ENCODE measurements at regions not wholly inside any gene's neighbourhood (a gene's known extent, or its start where the extent isn't known, plus 50 kb on each side); places are given as distances from the start of the nearest gene placed in this dataset.

DNA sequence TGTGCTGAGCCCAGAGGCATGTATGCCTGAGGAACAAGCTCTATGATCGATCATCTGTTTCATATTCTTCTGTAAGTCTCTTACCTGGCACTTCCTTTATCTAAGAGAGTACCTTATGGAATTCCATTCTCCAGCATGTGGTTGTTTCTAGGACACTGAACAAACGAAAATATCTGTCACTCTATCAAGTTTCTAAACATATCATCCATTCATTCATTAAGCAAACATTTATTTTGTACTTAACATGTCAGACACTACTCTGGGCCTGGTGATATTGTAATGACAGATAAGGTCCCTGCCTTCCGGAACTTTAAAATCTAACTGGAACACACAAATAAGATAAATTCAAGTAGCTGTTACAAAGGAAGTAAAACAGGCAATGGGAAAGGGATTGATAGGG, 477.1 kb downstream of the IGSF11 start:
- DNase-seq (ENCODE audit: low read depth): no peak

DNA sequence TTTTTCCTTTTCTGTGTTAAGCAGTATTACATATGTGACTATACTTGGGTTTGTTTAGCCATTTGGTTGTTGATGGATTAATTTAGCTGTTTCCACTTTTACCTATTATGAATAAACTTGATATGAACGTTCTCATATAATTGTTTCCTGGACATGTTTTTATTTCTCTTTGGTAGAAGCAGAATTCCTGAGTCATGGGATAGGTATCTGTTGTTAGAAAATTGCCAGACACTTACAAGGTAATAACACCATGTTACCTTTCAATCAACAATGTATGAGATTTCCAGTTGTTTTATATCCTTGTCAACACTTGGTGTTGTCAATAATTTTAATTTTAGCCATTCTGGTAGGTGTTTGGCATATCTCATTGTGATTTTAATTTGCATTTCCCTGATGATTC, 475.4 kb downstream of the IGSF11 start:
- DNase-seq (ENCODE audit: low read depth): peak; percentile 15

DNA sequence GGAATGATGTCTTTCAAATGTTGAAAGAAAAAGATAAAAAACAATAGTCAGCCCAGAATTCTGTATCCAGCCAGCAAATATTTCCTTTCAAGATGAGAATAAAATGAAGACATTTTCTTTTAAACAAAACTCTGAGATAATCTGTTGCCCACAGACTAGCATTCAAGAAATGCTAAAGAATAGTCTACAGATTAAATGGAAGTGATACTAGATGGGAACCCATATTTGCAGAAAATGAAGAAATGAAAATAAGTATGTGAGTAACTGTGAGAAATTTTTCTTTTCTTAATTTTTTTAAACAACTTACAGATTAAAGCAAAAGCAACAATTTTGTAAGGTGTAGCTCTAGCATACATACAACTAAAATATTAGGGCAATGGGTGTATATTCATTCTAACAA, 469.8 kb downstream of the IGSF11 start:
- DNase-seq (ENCODE audit: low read depth): no peak

DNA sequence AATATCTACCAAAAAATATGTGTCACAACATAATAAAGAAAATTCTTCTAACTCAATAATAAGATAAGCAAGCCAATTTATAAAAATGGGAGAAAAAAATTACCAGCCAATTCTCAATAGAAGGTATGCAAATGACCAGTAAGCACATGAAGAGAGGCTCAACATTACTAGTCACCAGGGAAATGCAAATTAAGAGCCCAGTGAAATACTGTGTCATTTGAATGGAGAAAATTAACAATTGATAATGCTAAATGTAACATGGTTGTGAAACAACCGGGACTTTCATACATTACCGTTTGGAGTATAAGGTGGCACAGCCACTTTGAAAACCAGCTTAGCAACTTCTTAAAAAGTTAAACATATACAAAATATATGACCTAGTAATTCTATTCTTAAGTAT, 460.7 kb downstream of the IGSF11 start:
- no peak for DNase-seq (ENCODE audit: low read depth)

DNA sequence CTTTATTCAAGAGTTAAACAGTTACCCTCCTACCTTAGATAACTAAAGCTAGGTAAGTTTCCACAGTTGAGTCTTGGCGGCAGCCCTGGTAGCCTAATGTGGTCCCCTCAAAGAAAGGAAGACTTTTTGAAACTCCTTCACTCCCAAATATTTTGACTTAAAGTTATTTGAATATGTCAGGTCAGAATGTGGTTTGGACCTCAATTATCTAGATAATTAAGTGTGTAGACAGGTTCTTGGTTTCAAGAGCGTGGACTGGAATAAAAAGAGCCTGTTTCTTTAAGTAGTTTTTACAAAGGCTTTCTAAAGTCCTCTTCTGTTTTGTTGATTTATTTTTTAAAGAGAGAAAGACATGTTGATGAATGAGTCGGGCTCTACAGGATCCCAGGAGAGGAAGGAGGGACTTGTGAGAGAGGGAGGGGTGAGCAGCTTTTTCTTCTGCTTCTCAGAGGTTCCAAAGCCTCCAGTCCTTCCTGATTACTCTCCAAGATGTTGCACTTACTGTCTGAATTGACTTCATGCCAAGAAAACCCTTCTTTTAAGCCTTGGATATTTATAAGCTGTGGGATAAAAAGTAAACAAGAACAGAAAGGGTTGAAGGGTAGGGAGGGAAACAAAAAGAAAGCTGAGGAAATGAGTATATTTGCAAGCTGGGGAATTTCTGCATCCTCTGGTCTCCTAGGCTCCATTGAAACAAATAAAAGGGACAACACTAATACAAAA, 457.4 kb downstream of the IGSF11 start:
- DNase-seq (ENCODE audit: low read depth): no peak

DNA sequence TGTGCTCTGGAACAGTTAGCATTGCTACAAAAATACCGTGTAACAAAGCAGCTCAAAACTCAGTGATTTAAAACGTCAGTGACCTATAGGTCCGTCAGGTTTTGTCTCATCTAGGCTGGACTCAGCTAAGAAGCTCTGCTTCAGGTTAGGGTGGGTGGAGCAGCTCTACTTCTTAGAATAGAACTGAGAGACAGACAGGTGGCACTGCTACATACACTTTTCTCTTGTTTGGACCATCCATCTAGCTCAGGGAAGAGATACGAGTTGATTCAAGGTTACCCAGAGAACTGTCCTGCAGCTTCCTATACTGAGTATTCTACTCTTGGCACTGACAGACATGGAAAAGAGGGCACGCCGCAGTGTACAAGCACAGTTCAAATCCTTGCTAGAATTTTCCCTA, 456.1 kb downstream of the IGSF11 start:
- DNase-seq (ENCODE audit: low read depth): no peak

DNA sequence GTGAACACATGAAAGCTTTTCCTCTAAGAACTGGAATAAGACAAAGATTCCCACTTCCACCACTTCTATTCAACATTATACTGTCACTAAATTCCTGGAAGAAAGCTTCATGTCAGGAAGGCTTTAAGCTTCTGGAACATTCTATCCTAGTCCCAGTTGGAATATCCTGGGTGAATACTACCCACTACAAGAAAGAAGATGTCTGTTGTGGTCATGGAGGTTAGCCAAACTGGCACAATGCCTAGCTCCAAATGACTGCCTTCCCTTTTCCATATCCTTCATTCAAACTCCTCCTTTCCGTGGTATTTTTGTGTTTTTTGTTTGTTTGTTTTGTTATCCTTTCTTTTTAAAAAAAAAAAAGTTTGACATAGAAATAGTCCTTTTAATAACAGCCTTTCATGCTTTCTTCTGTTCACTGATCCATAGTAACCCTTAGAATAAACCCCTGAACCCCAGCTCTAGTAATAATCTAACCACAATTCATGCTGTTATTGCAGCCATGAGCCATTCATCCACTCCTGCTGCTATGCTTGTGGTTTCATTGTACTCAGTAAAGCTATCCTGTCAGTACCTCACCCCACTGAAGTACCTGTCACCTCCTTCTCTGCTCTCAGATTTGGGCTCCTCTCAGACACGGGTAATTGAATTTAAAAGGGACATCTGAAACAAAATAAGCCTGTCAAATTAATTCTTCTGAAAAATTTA, 447.5 kb downstream of the IGSF11 start:
- peak; percentile 1 for DNase-seq (ENCODE audit: low read depth)

DNA sequence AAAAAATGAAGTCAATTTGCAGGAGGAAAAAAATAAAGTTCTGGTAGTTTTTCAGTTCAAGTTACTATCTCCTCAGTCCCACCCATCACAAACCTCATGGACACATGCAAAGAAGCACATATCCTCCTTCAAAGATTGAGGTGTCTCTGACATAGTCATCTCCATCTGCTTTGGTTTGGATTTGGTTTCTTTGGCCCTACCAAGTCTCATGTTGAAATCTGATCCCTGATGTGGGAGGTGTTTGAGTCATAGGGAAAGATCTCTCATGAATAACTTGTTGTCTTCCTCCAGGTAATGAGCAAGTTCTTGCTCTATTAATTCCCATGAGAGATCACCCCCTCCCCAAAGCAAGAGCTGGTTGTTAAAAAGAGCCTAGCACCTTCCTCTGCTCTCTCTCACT, 446.8 kb downstream of the IGSF11 start:
- peak; percentile 6 for DNase-seq (ENCODE audit: low read depth)

DNA sequence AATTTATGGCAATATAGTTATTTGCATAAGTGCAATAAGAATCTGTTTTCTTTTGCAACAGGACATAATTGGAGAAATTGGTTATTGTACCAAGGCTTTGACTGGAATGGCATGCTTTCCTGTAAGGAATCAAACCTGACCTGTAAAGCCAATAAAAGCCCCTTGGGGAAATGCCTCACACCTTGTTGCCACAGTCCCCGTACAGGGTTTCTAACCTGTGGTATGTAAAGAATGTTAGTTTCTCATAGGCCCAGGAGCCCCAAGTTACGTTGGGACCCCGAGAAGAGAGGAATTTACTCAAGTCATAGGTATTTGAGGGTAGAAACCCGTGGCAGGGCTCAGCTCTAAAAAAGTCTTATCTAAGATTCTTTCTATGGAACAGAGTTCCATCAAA, 441.4 kb downstream of the IGSF11 start:
- DNase-seq (ENCODE audit: low read depth): no peak

DNA sequence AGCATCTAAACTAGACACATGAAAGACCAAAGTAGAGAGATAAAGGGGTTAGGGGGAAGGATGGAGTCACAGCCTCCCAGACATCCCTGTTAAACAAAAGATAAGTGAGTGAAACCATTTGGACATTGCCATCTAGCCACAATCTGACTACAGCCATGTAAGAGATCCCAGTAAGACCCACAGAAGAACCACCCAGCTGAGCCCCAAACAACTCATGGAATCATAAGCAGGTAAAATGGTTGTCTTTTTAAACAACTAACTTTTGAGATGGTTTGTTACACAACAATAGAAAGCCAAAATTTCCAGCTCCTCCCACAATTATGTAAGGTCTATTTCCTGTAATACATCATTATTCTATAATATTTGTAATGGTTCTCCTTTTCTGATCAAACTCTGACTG, 437.5 kb downstream of the IGSF11 start:
- no peak for DNase-seq (ENCODE audit: low read depth)

DNA sequence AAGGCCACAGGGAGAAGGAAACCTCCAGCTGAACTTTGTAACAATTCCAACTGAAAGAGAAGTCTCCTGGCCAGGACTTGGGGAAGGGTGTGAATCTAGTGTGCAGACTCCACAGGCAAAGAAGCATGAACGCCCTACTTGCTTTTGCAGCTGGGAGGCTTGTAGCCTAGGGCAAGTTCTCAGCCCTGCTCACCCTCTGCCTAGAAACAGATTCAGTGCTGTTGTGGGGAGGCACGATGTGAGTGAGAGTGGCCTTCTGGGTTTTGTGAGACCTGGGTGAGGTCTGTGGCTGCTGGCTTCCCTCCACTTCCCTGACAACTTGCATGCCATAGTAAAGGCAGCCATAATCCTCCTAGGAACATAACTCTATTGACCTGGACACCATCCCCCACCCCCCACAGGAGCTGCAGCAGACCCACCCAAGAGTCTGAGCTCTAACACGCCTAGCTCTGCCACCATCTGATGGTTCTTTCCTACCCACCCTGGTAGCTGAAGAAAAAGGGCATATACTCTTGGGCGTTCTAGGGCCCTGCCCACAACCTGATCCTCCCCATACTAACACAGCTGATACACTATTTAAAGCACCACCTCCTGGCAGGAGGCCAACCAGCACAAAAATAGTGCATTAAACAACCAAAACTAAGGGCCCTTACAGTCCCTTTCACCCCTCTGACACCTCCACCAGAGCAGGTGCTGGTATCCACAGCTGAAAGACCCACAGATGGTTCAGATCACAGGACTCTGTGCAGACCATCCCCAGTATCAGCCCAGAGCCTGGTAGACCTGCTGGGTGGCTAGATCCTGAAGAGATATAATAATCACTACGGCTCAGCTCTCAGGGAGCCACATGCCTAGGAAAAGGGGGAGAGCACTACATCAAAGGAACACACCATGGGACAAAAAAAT, 426.5 kb downstream of the IGSF11 start:
- DNase-seq (ENCODE audit: low read depth): no peak

DNA sequence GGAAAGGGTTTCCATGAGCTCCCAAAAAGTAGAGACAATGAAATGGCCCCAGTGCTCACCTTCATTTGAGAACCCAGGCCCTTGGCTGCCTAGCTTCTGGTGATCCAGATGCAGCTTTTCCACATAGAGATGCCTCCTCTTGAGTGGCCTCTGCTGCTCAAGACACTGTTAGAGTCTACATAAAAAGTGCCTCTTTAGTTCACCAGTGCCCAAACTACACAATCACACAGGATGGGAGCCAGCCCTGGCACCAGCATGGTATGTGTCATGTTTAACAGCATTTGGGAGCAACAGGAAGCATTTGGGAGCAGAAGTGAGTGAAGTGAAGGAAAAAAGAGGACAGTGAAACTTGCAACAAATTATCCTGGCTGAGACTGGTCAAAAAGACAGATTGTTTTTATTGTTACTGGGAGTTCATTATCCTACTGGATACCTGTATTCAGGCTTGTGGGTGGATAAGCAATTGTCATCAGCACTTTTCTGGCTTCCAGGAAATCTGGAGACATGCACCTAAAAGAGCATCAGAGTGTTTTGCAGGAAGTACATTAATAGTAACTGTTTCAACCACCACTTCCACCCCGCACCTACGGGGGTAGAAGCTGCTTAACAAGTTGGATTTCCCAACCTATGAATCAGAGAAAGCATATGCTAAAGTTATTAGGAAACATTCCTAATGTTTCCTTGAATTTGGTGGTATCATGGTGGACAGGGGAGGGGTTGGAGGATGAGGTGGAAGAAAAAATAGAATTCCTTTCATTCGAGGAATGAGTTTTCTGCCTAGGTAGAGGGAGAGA, 416.2 kb downstream of the IGSF11 start:
- DNase-seq (ENCODE audit: low read depth): peak; percentile 3

DNA sequence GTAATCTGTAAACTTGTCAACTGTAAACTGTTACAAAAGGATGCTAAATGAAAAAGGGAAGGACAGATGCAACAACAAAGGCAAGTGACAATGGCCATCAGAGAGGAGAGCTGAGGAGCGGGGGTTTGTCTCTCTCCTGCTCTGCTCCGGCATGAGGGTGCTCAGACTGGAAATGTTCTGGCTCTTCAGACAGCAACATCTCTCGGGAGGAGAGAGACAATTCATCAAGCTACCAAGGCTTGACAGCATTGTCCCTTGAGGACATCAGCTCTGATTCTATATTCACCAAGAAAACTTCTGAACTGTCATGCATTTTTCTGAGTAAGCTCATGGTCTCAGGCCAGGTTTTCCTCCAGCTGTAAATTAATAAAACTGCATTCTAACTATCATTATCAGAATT, 408.2 kb downstream of the IGSF11 start:
- no peak for DNase-seq (ENCODE audit: low read depth)

DNA sequence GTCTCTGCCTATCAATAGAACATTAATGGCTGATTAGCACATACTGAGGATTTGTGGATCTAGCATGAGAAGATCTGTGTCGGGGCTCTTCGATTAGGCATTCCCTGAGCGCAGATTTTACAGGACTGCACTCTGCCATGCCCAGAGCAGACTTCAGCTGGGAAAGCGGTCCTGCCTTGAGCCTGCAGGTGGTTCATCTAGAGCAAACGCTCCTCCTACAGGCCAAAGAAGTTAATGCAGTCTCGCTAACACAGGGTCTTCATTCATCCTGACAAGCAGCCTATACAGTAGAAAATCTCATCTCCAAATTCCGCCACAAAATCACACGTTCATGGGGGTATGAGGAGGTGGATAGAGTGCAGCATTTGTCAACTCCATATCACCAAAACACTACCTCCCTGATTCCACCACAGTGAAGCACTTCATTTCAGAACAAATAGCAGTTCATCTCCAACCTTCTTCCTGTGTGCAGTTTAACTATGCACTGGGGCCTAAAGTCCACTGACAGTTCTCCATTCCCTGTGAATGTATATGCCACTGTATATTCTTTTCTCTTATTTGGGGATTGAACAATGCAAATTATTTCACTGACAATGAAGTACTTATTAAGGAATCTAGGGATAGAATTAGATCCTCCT, 405.8 kb downstream of the IGSF11 start:
- DNase-seq (ENCODE audit: low read depth): peak; percentile 60

DNA sequence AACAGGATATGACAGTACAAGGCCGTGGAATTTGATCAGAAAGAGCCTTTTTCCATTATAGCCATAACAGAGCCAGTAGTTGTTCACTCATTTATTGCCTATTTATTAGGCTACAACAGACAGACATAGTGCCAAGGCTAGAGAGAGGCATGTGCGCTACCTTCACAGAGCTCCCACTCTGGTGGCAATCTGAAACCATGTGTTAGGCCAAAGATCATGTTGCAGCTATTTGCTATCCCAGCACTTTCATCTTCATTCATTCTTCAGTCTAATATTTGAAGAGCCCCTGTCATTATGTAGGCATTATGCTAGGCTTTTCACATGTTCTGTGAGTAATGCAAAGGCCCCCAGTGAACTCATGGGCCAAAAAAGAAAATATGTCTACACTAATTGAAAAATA, 404.8 kb downstream of the IGSF11 start:
- no peak for DNase-seq (ENCODE audit: low read depth)

DNA sequence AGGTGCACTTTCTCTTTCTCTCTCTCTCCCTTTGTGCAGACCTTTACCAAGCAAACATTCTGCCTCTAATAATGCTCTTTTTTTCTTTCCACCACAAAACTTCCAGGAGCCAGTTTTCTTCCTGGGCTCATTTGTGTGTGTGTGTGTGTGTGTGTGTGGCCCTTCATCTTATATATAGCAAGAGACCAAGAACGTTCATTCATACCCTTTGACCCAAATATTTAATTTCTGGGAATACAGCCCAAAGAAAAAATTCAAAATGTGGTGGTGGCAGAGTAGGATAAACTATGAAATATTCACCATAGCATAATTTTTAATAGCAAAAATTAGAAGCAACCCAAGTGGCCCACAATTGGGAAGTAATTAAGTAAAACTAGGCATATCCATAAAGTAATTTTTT, 398.9 kb downstream of the IGSF11 start:
- no peak for DNase-seq (ENCODE audit: low read depth)

DNA sequence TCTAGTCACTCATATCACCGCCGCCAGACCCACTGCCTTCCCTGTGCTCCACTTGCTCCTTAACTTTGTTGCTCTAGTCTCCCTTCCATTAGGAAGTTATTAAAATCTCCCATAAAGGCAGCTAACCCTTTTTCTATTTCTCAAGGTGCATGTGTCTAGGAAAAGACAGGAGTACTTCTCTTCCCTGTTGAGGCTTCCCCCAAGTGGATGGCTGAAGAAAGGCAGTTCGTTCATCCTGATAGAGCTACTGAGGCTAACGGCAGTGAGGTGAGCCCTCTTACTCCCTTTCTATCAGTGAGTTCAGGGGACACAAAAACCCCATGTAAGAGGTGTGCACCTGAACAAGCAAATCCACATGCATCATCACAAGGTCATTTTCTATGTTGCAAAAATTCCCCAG, 397.8 kb downstream of the IGSF11 start:
- DNase-seq (ENCODE audit: low read depth): no peak

DNA sequence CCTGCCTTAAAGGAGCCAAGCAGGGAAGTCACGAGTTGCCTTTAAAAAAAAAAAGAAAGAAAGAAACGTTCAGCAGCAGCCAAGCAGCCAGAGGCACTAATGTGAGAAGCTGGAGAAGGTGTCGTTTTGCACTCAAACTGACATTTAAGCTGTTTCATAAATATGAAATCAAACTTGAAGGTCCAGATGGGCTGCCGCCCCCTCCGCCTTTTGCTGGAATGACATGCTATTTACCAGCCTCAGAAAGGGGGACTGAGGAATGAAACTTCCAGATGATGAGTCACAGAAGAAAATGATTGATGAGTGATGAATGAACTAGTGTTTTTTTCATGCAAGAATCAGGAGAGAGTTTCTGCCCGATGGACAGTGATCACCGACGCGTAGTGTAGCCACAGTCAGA, 396.8 kb downstream of the IGSF11 start:
- no peak for DNase-seq (ENCODE audit: low read depth)

DNA sequence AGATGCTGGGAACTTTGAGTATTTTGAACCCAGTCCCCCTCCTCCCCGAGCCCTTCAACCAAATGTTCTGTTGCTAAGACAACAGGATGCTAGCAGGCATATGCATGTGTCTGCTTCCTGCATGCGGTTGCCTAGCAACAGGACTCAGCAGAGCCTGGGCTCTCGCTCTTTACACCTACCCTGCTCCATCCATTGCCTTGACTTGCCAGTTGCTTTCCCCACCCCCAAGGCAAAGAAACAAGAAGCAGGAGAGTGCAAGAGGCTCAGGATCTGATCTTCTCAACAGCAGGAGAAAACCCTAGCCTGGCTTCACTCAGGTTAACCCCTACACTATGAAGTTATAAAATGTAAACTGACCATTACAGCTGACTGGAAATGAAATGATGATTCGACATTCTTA, 393.0 kb downstream of the IGSF11 start:
- DNase-seq (ENCODE audit: low read depth): no peak

DNA sequence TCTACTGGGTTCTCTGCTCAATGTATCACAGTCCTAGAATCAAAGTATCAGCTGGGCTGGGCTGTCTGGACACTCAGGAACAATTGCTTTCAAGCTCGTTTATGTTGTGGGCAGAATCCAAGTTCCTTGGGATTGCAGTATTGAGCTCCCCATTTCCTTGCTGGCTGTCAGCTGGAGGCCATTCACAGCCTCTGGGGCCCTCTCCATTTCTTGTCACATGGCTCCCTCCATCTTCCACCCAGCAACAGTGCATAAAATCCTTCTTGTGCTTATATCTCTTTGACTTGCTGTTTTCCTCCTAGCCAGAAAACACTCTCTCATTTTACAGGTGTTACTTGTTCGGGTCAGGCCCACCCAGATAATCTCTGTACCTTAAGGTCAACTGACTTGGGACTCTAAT, 363.5 kb downstream of the IGSF11 start:
- DNase-seq (ENCODE audit: low read depth): no peak

DNA sequence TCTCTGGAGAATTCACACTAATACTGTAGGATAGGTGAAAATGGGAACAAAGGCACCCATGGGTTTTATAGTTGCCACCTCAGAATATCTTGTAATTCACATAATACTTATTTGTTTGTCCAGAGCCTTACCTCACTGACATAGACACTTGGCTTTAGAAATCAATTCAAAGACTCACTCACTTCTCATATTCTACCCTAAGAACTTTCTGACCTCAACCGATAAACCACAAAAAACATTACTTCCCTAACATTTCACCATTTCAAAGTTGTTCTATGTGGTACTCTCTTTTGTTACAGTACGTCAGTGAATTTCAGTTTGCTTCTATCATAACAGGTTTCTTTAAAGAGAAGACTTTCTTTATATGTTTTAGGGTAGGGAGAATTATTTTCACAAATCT, 359.3 kb downstream of the IGSF11 start:
- no peak for DNase-seq (ENCODE audit: low read depth)

Measured in renal cortical epithelial cell (primary cell).